Tibial nerve (tissue), 4 donors: ENCODE measurements at regions not wholly inside any gene's neighbourhood (a gene's known extent, or its start where the extent isn't known, plus 50 kb on each side); places are given as distances from the start of the nearest gene placed in this dataset.

Source experiments
- EP300 ChIP-seq, 2 donors: sonication (generic); formaldehyde crosslinking; IDR thresholded peaks; one replicate each; pipeline ENCODE4 v1.6.1; 2017; ENCODE audit warnings: antibody characterized with exemption in 2 of 2, mild to moderate bottlenecking in 1 of 2
- POLR2A ChIP-seq, 2 donors: fragments of 450-650 bp; IDR thresholded peaks; one replicate each; pipeline ENCODE4 v1.6.1; 2017; ENCODE audit warnings: antibody characterized with exemption in 2 of 2, mild to moderate bottlenecking in 2 of 2, moderate library complexity in 2 of 2
- TF ChIP-seq, protein P1 (sequence below), 5 experiments: fragments of 200-600 bp in 3 of 5; fragments of 450-650 bp in 2 of 5; sonication (generic) in 3 of 5; IDR thresholded peaks; one replicate each; pipeline ENCODE4 v1.5.1; 2016 to 2019; ENCODE audit warnings: antibody characterized with exemption in 5 of 5, mild to moderate bottlenecking in 3 of 5, moderate library complexity in 2 of 5

DNA sequence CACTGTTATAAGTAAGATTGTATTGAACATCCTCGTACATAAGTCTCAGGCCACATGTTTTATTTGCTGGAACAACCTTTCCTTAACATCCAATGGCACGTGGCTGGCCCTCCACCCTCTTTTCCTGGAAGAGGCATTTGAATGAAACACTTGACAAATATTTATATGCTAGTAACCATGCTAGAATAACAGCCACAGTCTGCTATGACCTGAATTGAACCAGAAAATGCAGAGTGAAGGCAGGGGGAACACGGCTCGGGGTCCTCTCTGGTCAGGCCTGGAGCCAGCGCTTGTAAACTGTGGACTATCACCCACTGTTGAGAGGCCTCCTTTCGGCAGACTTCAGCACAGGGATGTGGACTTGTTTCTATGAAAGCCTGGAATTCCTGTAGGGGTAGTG is 198.2 kb upstream of the COPS8 start:
- TF ChIP-seq, protein P1, sequence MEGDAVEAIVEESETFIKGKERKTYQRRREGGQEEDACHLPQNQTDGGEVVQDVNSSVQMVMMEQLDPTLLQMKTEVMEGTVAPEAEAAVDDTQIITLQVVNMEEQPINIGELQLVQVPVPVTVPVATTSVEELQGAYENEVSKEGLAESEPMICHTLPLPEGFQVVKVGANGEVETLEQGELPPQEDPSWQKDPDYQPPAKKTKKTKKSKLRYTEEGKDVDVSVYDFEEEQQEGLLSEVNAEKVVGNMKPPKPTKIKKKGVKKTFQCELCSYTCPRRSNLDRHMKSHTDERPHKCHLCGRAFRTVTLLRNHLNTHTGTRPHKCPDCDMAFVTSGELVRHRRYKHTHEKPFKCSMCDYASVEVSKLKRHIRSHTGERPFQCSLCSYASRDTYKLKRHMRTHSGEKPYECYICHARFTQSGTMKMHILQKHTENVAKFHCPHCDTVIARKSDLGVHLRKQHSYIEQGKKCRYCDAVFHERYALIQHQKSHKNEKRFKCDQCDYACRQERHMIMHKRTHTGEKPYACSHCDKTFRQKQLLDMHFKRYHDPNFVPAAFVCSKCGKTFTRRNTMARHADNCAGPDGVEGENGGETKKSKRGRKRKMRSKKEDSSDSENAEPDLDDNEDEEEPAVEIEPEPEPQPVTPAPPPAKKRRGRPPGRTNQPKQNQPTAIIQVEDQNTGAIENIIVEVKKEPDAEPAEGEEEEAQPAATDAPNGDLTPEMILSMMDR (IDR thresholded peaks at IDR 0.05): no peak
- TF ChIP-seq EP300 (IDR thresholded peaks at IDR 0.05) (peak in 1 of 2 donors; percentile 9), POLR2A (IDR thresholded peaks at IDR 0.05) (no peak)
